HG03060 (cell line): ENCODE measurements at regions not wholly inside any gene's neighbourhood (a gene's known extent, or its start where the extent isn't known, plus 50 kb on each side); places are given as distances from the start of the nearest gene placed in this dataset.

Experiments used
- ATAC-seq: cut with Tn5 transposase; IDR thresholded peaks from one replicate; pipeline ENCODE4 v1.9.1; 2021; ENCODE audit warnings: low read depth, moderate number of reproducible peaks; ENCODE audit not compliant: unreplicated experiment

- ATAC-seq: no peak
Measured at GRCh38 chr10:29050081-29050480, 238.8 kb upstream of the LYZL1 start.

GRCh38 chr10:29055101-29055500 is 233.8 kb upstream of the LYZL1 start:
- no peak for ATAC-seq

GRCh38 chr10:29056729-29057128 is 232.1 kb upstream of the LYZL1 start:
- no peak for ATAC-seq

- no peak for ATAC-seq
Measured at GRCh38 chr10:29057822-29058331, 231.0 kb upstream of the LYZL1 start.

GRCh38 chr10:29063806-29064644 is 224.8 kb upstream of the LYZL1 start:
- no peak for ATAC-seq

- no peak for ATAC-seq
Measured at GRCh38 chr10:29064680-29065079, 224.2 kb upstream of the LYZL1 start.

GRCh38 chr10:29067161-29067560 is 221.7 kb upstream of the LYZL1 start:
- ATAC-seq: no peak

- no peak for ATAC-seq
Measured at GRCh38 chr10:29067628-29068027, 221.2 kb upstream of the LYZL1 start.

GRCh38 chr10:29068302-29068701 is 220.6 kb upstream of the LYZL1 start:
- no peak for ATAC-seq

- no peak for ATAC-seq
Measured at GRCh38 chr10:29068966-29069365, 219.9 kb upstream of the LYZL1 start.

GRCh38 chr10:29069941-29070340 is 218.9 kb upstream of the LYZL1 start:
- no peak for ATAC-seq

- ATAC-seq: no peak
Measured at GRCh38 chr10:29078919-29079318, 210.0 kb upstream of the LYZL1 start.

- no peak for ATAC-seq
Measured at GRCh38 chr10:29081231-29081630, 207.6 kb upstream of the LYZL1 start.

GRCh38 chr10:29081951-29082685 is 206.8 kb upstream of the LYZL1 start:
- no peak for ATAC-seq

GRCh38 chr10:29083096-29083495 is 205.8 kb upstream of the LYZL1 start:
- ATAC-seq: no peak

- ATAC-seq: no peak
Measured at GRCh38 chr10:29084681-29085307, 204.1 kb upstream of the LYZL1 start.

- no peak for ATAC-seq
Measured at GRCh38 chr10:29089091-29089490, 199.8 kb upstream of the LYZL1 start.

GRCh38 chr10:29096303-29096824 is 192.5 kb upstream of the LYZL1 start:
- no peak for ATAC-seq

GRCh38 chr10:29098423-29098822 is 190.4 kb upstream of the LYZL1 start:
- no peak for ATAC-seq

GRCh38 chr10:29099001-29099400 is 189.9 kb upstream of the LYZL1 start:
- ATAC-seq: no peak

- ATAC-seq: no peak
Measured at GRCh38 chr10:29099415-29099814, 189.5 kb upstream of the LYZL1 start.
